ENCODE measurements at regions not wholly inside any gene's neighbourhood (a gene's known extent, or its start where the extent isn't known, plus 50 kb on each side); places are given as distances from the start of the nearest gene placed in this dataset.

GRCh38 chr12:17235996-17236395 lies 630.0 kb upstream of the LMO3 start:
- Histone ChIP-seq H3K27me3 (ENCODE audit: control insufficient read depth, insufficient read depth) (no peaks in the 10 kb centered on the region), H3K9me3 (ENCODE audit: control insufficient read depth, low read length) (no peaks in the 10 kb centered on the region), H3K4me1 (ENCODE audit: control insufficient read depth, insufficient read depth, low read length) (no peaks in the 10 kb centered on the region), H3K4me3 (ENCODE audit: low read length) (no peak overlapping the region), H3K27ac (ENCODE audit: low read length) (no peak overlapping the region)
- intact Hi-C loops (cut with DNase I) = no loop called here
- ATAC-seq (no peak), DNase-seq (no peak)
- WGBS = 62% methylated on average over 5 of the region's 5 CpGs

GRCh38 chr12:17215759-17216570 lies 610.0 kb upstream of the LMO3 start:
- peak in 1 of 2 donors; percentile 47 for ATAC-seq
- 41% methylated on average over 4 of the region's 4 CpGs for WGBS
- intact Hi-C loops (cut with DNase I) = no loop called here
- no peaks in the 10 kb centered on the region for H3K4me1 ChIP-seq (ENCODE audit: control insufficient read depth, insufficient read depth, low read length)
- DNase-seq = peak in 1 of 3 donors; percentile 10
- no peaks in the 10 kb centered on the region for H3K9me3 ChIP-seq (ENCODE audit: control insufficient read depth, low read length)
- H3K4me3 ChIP-seq (ENCODE audit: low read length) = no peak overlapping the region
- no peaks in the 10 kb centered on the region for H3K27me3 ChIP-seq (ENCODE audit: control insufficient read depth, insufficient read depth)
- no peak overlapping the region for H3K27ac ChIP-seq (ENCODE audit: low read length)

GRCh38 chr12:17214929-17215328 lies 609.0 kb upstream of the LMO3 start:
- H3K9me3 ChIP-seq (ENCODE audit: control insufficient read depth, low read length) = no peaks in the 10 kb centered on the region
- H3K27me3 ChIP-seq (ENCODE audit: control insufficient read depth, insufficient read depth) = no peaks in the 10 kb centered on the region
- H3K27ac ChIP-seq (ENCODE audit: low read length) = no peak overlapping the region
- no peaks in the 10 kb centered on the region for H3K4me1 ChIP-seq (ENCODE audit: control insufficient read depth, insufficient read depth, low read length)
- WGBS = 34% methylated on average over 2 of the region's 2 CpGs
- no peak overlapping the region for H3K4me3 ChIP-seq (ENCODE audit: low read length)
- DNase-seq (no peak), ATAC-seq (no peak)
- intact Hi-C loops (cut with DNase I) = no loop called here

GRCh38 chr12:17206553-17206952 lies 600.6 kb upstream of the LMO3 start:
- no peak for ATAC-seq
- no peaks in the 10 kb centered on the region for H3K4me1 ChIP-seq (ENCODE audit: control insufficient read depth, insufficient read depth, low read length)

GRCh38 chr12:17204289-17205054 lies 598.5 kb upstream of the LMO3 start:
- Histone ChIP-seq H3K4me1 (ENCODE audit: control insufficient read depth, insufficient read depth, low read length) (no peaks in the 10 kb centered on the region), H3K9me3 (ENCODE audit: control insufficient read depth, low read length) (no peaks in the 10 kb centered on the region), H3K27ac (ENCODE audit: low read length) (no peak overlapping the region), H3K27me3 (ENCODE audit: control insufficient read depth, insufficient read depth) (no peaks in the 10 kb centered on the region), H3K4me3 (ENCODE audit: low read length) (no peak overlapping the region)
- DNase-seq (peak in 1 of 3 donors; percentile 32), ATAC-seq (no peak)
- intact Hi-C loops (cut with DNase I) = no loop called here
- 70% methylated on average over 3 of the region's 3 CpGs for WGBS

More at GRCh38 chr12:17206553-17206952, 600.6 kb upstream of the LMO3 start:
- no peak for DNase-seq
- H3K27me3 ChIP-seq (ENCODE audit: control insufficient read depth, insufficient read depth) = no peaks in the 10 kb centered on the region
- no peak overlapping the region for H3K4me3 ChIP-seq (ENCODE audit: low read length)
- H3K9me3 ChIP-seq (ENCODE audit: control insufficient read depth, low read length) = no peaks in the 10 kb centered on the region
- intact Hi-C loops (cut with DNase I) = no loop called here
- no peak overlapping the region for H3K27ac ChIP-seq (ENCODE audit: low read length)

GRCh38 chr12:17203497-17203896 lies 597.5 kb upstream of the LMO3 start:
- no peak overlapping the region for H3K4me3 ChIP-seq (ENCODE audit: low read length)
- H3K4me1 ChIP-seq (ENCODE audit: control insufficient read depth, insufficient read depth, low read length) = no peaks in the 10 kb centered on the region
- no peak for ATAC-seq
- intact Hi-C loops (cut with DNase I) = no loop called here
- peak in 2 of 3 donors; percentile 9 to 24 for DNase-seq
- no peaks in the 10 kb centered on the region for H3K27me3 ChIP-seq (ENCODE audit: control insufficient read depth, insufficient read depth)
- no peaks in the 10 kb centered on the region for H3K9me3 ChIP-seq (ENCODE audit: control insufficient read depth, low read length)
- WGBS = 78% methylated on average over 5 of the region's 5 CpGs
- H3K27ac ChIP-seq (ENCODE audit: low read length) = no peak overlapping the region

GRCh38 chr12:17197971-17198370 lies 592.0 kb upstream of the LMO3 start:
- Histone ChIP-seq H3K4me1 (ENCODE audit: control insufficient read depth, insufficient read depth, low read length) (no peaks in the 10 kb centered on the region), H3K27ac (ENCODE audit: low read length) (no peak overlapping the region), H3K9me3 (ENCODE audit: control insufficient read depth, low read length) (no peaks in the 10 kb centered on the region), H3K4me3 (ENCODE audit: low read length) (no peak overlapping the region), H3K27me3 (ENCODE audit: control insufficient read depth, insufficient read depth) (no peaks in the 10 kb centered on the region)
- intact Hi-C loops (cut with DNase I) = no loop called here
- DNase-seq (no peak), ATAC-seq (no peak)
- 61% methylated on average over 3 of the region's 3 CpGs for WGBS

- no peak for DNase-seq
- H3K9me3 ChIP-seq (ENCODE audit: control insufficient read depth, low read length) = no peaks in the 10 kb centered on the region
- no peaks in the 10 kb centered on the region for H3K4me1 ChIP-seq (ENCODE audit: control insufficient read depth, insufficient read depth, low read length)
- intact Hi-C loops (cut with DNase I) = no loop called here
- 54% methylated on average over 1 of the region's 1 CpG for WGBS
- no peak overlapping the region for H3K4me3 ChIP-seq (ENCODE audit: low read length)
- ATAC-seq = no peak
- no peaks in the 10 kb centered on the region for H3K27me3 ChIP-seq (ENCODE audit: control insufficient read depth, insufficient read depth)
- no peak overlapping the region for H3K27ac ChIP-seq (ENCODE audit: low read length)
Measured at GRCh38 chr12:17192721-17193120, 586.8 kb upstream of the LMO3 start.

- no peak for DNase-seq
- intact Hi-C loops (cut with DNase I) = no loop called here
- Histone ChIP-seq H3K27me3 (ENCODE audit: control insufficient read depth, insufficient read depth) (no peaks in the 10 kb centered on the region), H3K4me3 (ENCODE audit: low read length) (no peak overlapping the region), H3K9me3 (ENCODE audit: control insufficient read depth, low read length) (no peaks in the 10 kb centered on the region), H3K27ac (ENCODE audit: low read length) (no peak overlapping the region), H3K4me1 (ENCODE audit: control insufficient read depth, insufficient read depth, low read length) (no peaks in the 10 kb centered on the region)
- WGBS = 48% methylated on average over 5 of the region's 5 CpGs
- no peak for ATAC-seq
Measured at GRCh38 chr12:17169726-17170471, 563.9 kb upstream of the LMO3 start.

- Histone ChIP-seq H3K9me3 (ENCODE audit: control insufficient read depth, low read length) (no peaks in the 10 kb centered on the region), H3K4me1 (ENCODE audit: control insufficient read depth, insufficient read depth, low read length) (no peaks in the 10 kb centered on the region), H3K27ac (ENCODE audit: low read length) (no peak overlapping the region), H3K4me3 (ENCODE audit: low read length) (no peak overlapping the region), H3K27me3 (ENCODE audit: control insufficient read depth, insufficient read depth) (no peaks in the 10 kb centered on the region)
- intact Hi-C loops (cut with DNase I) = no loop called here
- ATAC-seq (no peak), DNase-seq (no peak)
- 77% methylated on average over 12 of the region's 12 CpGs for WGBS
Measured at GRCh38 chr12:17159506-17160300, 553.7 kb upstream of the LMO3 start.

Measured in right cardiac atrium (tissue), 5 donors.